Ovary (tissue), 7 donors: ENCODE measurements at regions not wholly inside any gene's neighbourhood (a gene's known extent, or its start where the extent isn't known, plus 50 kb on each side); places are given as distances from the start of the nearest gene placed in this dataset.

Experiments
- DNase-seq, 5 donors: peaks; one replicate each; pipeline ENCODE4 v3.0.0-alpha.2; 2019 to 2020
- H3K27ac ChIP-seq, 2 donors: fragments of 200-600 bp; one replicate each; pipeline versions ENCODE4 v1.5.1 to v1.8.0; 2019 to 2022
- H3K27me3 ChIP-seq: fragments of 200-600 bp; one replicate; pipeline ENCODE4 v1.8.0; 2022
- H3K36me3 ChIP-seq: fragments of 200-600 bp; sonication (generic); one replicate; pipeline ENCODE4 v1.5.1; 2019
- H3K4me1 ChIP-seq: one replicate; pipeline ENCODE4 v1.8.1; 2013; ENCODE audit warnings: mild to moderate bottlenecking, moderate library complexity; ENCODE audit not compliant: insufficient read depth
- H3K4me3 ChIP-seq: fragments of 200-600 bp; sonication (generic); one replicate; pipeline ENCODE4 v1.5.1; 2017
- H3K9me3 ChIP-seq, 2 donors: fragments of 200-600 bp in 1 of 2; sonication (generic) in 1 of 2; one replicate each; pipeline versions ENCODE4 v1.5.1 to v1.8.1; 2013 to 2019; ENCODE audit warnings: mild to moderate bottlenecking in 1 of 2, moderate library complexity in 1 of 2
- CTCF ChIP-seq, 3 donors: fragments of 450-650 bp in 2 of 3; fragments of 200-600 bp in 1 of 3; IDR thresholded peaks; one replicate each; pipeline versions ENCODE4 v1.5.1 to v1.8.0; 2016 to 2022; ENCODE audit warnings: antibody characterized with exemption in 3 of 3, mild to moderate bottlenecking in 1 of 3
- EP300 ChIP-seq: sonication (generic); formaldehyde crosslinking; IDR thresholded peaks from one replicate; pipeline ENCODE4 v1.6.1; 2017; ENCODE audit warnings: antibody characterized with exemption
- POLR2A ChIP-seq: fragments of 450-650 bp; IDR thresholded peaks from one replicate; pipeline ENCODE4 v1.6.1; 2017; ENCODE audit warnings: antibody characterized with exemption, mild to moderate bottlenecking, moderate library complexity
- WGBS, 3 donors: extraction: QIAGEN DNeasy Blood & Tissue Kit in 1 of 3; methylation state at CpG; one replicate each; pipeline versions ENCODE4 v1.1.5 to v1.1.7; 2013 to 2017; 5-methylcytosine and 5-hydroxymethylcytosine counted together
- intact Hi-C, 4 donors: fragments of 100-400 bp; cut with DNase I; formaldehyde crosslinking; loops; one replicate each; pipeline versions ENCODE4 v1.11.0 to v1.15.1; 2022 to 2023
- donor health status: DM: no; HTN: no; CAD: no; lungs with moderate emphysema.
- donor health status: DM: no; HTN: no; CAD: no.
- donor health status: Bipolar disorder and iron deficiency.
- donor health status: DM: no; HTN: no; CAD: no.
- donor health status: DM: yes; HTN: yes; CAD: no.

GRCh38 chr9:118366228-118366627, 662.0 kb downstream of the TLR4 start:
- intact Hi-C loops, result no loop called here
- Histone ChIP-seq H3K4me3 (no peak overlapping the region), H3K4me1 (no peaks in the 10 kb centered on the region), H3K36me3 (no peaks in the 10 kb centered on the region), H3K9me3 (no peaks in the 10 kb centered on the region), H3K27me3 (no peaks in the 10 kb centered on the region), H3K27ac (no peak overlapping the region)
- no peak for TF ChIP-seq POLR2A
- no peak for TF ChIP-seq EP300
- no peak for TF ChIP-seq CTCF (IDR thresholded peaks at IDR 0.05)
- WGBS, 3 donors, result 75 to 88% (median 81%) methylated on average over 2 of the region's 2 CpGs
- DNase-seq, result no peak

GRCh38 chr9:118367383-118367782, 663.2 kb downstream of the TLR4 start:
- intact Hi-C loops, result no loop called here
- Histone ChIP-seq H3K36me3 (no peaks in the 10 kb centered on the region), H3K4me1 (no peaks in the 10 kb centered on the region), H3K27me3 (no peaks in the 10 kb centered on the region), H3K27ac (no peak overlapping the region), H3K9me3 (no peaks in the 10 kb centered on the region), H3K4me3 (no peak overlapping the region)
- TF ChIP-seq CTCF (IDR thresholded peaks at IDR 0.05), result no peak
- TF ChIP-seq EP300, result no peak
- no peak for TF ChIP-seq POLR2A
- no peak for DNase-seq

DNA sequence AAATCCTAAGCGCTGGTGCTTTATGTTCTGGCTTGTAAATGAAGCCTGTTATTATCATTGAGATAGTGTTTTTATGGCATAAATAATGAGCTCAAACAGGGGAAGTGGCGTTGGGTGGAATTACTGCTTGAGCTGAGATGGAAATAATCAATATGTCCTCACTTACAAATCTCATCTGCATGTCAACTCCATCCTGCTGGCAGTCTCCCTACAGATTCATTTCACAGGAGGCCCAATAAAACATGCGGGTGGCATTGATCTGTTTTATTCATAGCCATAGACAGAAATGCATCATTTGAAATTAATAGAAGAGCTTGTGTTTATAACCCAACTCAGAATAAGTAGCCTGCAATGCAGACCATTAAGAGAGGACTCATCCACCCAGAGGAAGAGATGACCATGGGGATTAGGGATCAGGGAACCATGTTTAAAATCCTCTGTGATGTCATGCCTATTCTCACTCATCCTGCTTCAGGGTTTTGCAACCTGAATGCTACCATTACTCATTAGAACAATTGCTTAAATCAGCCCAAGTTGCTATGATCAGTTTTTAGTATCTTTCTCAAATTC, 680.4 kb downstream of the TLR4 start:
- no peak for DNase-seq
- no peak overlapping the region for H3K4me3 ChIP-seq
- intact Hi-C loops, result no loop called here
- no peaks in the 10 kb centered on the region for H3K36me3 ChIP-seq
- WGBS, 3 donors, result 57 to 67% (median 58%) methylated on average over 3 of the region's 3 CpGs
- no peaks in the 10 kb centered on the region for H3K27me3 ChIP-seq
- no peak overlapping the region for H3K27ac ChIP-seq
- H3K9me3 ChIP-seq, result no peaks in the 10 kb centered on the region
- TF ChIP-seq POLR2A (no peak), CTCF (IDR thresholded peaks at IDR 0.05) (no peak), EP300 (no peak)
- no peaks in the 10 kb centered on the region for H3K4me1 ChIP-seq

DNA sequence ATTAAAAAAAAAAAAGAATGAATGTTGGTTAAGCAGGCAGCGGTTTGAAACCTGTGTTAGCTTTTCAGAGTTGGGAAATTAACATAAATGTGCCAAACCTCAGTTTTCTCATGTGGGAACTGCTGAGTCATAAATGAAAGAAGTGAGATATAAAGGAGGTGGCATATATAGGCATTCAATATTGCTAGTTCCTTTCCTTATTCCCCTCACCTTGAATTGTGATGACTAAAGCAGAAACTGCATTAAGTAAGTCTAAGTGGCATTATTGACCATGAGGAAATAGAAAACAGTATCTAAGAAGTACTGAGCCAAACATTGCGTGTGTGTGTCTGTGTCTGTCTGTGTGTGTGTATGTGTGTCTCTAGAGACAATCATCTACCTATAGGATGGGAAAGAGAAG, 691.2 kb downstream of the TLR4 start:
- Histone ChIP-seq H3K27ac (no peak overlapping the region), H3K27me3 (no peaks in the 10 kb centered on the region), H3K9me3 (no peaks in the 10 kb centered on the region), H3K4me1 (no peaks in the 10 kb centered on the region), H3K36me3 (no peaks in the 10 kb centered on the region), H3K4me3 (no peak overlapping the region)
- intact Hi-C loops, result no loop called here
- no peak for DNase-seq
- TF ChIP-seq CTCF (IDR thresholded peaks at IDR 0.05) (no peak), POLR2A (no peak), EP300 (no peak)
- WGBS, 3 donors, result 78 to 83% (median 81%) methylated on average over 2 of the region's 2 CpGs
